ENCODE measurements at regions not wholly inside any gene's neighbourhood (a gene's known extent, or its start where the extent isn't known, plus 50 kb on each side); places are given as distances from the start of the nearest gene placed in this dataset.

- DNase-seq (ENCODE audit: low read depth): no peak
Observed at GRCh38 chr3:187822402-187822801, 77.1 kb upstream of the BCL6 start.

GRCh38 chr3:187823746-187824145 is 78.5 kb upstream of the BCL6 start:
- DNase-seq (ENCODE audit: low read depth): no peak

GRCh38 chr3:187827723-187828122 is 82.5 kb upstream of the BCL6 start:
- peak; percentile 56 for DNase-seq (ENCODE audit: low read depth)

GRCh38 chr3:187828579-187829452 is 83.5 kb upstream of the BCL6 start:
- DNase-seq (ENCODE audit: low read depth): no peak

- DNase-seq (ENCODE audit: low read depth): no peak
Observed at GRCh38 chr3:187830181-187830580, 84.9 kb upstream of the BCL6 start.

GRCh38 chr3:187831125-187832051 is 86.1 kb upstream of the BCL6 start:
- peak; percentile 100 for DNase-seq (ENCODE audit: low read depth)

DNA sequence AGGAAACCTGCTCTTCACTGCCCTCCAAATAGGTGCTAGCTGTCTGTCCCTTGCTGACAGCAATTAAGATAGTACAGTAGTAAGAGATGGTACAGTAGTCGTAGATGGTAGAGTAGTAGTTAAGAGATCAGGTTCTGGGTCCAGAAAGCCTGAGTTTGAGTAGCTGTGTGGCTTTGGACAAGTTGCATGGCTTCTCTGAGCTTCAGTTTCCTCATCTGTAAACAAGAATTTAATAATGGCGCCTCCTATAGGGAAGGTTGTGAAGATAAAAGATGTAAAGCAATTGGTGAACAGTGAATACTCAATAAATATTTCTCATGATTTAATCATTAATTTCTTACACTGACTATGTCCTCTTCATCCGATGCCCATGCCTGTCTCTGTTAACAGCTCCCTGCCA is 86.9 kb upstream of the BCL6 start:
- DNase-seq (ENCODE audit: low read depth): no peak

DNA sequence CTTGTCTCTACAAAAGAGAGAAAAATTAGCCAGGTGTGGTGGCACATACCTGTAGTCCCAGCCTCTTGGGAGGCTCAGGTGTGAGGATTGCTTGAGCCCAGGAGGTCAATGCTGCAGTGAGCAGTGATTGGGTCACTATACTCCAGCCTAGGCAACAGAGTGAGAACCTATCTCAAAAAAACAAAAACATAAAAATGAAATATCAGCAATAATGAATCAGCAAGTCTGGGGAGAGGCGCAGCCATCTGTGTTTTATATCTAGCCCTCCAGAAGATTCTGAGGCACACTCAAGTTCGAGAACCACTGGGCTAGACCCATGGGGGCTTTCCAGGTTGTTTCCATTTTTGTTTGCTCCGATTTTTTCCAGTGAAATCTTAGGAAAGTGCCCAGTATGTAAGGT is 88.1 kb upstream of the BCL6 start:
- DNase-seq (ENCODE audit: low read depth): no peak

DNA sequence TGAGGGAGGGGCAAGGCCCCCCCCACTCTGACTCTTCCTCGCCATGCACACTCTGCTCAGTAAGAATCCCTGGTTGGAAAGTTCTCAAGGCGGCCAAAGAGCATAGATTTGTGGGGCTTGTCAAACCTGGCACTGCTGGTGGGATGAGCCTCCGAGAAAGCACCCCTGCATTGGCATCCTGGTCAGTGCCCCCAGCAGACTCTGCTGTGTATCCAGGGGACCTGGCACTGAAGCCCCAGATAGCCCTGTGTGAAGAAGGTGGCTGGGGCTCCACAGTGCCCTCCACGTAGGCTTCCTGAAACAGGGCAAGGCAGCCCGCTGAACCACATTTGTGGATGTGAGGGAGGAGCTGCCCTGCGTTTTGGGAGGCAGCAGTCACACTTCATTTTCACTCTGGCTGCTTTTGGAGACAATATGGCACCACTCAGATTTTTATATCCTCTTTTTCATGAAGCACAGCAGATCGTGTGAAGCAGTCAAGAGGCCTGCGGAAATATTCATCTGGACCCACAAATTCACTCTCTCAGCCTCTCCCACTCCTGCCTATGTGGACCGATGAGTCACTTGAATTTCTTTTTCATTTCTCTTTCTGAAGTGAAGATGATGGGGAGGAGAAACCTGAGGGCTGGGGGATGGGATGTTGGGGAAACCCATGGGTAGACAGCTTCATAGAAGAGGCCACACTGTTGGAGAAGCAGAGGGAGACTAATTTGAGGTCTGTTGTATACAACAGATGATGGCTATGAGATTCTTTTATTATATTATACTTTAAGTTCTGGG is 88.7 kb upstream of the BCL6 start:
- DNase-seq (ENCODE audit: low read depth): no peak

DNA sequence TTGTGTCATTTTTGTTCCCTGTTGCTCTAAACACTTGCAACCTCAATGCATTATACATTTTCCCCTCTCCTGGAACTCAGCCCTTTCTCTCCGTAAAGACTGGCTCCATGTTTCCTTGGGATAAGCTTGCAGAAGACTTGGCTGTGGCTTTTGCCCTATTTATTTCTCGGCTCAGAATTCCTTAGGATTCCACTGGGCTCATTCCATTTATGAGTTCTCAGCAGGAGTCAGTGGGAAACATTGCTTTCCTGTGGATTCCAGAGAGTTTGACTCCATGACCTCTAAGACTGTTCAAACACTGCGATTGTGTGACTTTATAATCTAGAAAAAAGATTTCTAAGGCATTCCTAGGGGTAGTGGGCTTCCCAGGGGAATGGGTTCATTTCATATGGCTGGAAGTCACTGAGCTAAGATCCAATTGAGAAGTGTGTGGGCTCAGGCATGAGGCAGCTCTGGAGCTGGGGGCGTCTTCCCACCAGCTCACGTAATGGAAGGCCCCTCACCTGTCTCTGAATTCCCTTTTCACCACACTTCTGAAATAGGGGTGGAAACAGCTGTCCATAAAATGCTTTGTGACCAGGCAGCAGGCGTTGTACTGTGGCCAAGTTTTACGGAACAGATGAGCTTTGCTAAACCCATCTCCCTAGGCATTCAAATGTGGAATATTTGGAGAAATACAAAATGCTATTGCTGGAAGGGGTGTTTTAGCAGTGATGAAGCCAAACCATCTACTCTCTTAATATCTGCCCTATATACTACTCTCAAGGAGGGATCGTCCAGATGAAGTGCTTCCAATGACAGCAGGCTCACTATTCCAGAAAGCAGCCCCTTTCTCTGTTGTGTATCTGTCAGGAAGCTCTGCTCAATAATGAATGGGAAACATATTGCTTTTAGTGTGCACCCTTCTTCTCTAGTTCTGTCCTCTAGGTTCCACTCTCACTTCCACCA is 91.8 kb upstream of the BCL6 start:
- DNase-seq (ENCODE audit: low read depth): peak; percentile 95

GRCh38 chr3:187838016-187838540 is 92.8 kb upstream of the BCL6 start:
- peak; percentile 40 for DNase-seq (ENCODE audit: low read depth)

- DNase-seq (ENCODE audit: low read depth): no peak
Observed at GRCh38 chr3:187839422-187839821, 94.2 kb upstream of the BCL6 start.

DNA sequence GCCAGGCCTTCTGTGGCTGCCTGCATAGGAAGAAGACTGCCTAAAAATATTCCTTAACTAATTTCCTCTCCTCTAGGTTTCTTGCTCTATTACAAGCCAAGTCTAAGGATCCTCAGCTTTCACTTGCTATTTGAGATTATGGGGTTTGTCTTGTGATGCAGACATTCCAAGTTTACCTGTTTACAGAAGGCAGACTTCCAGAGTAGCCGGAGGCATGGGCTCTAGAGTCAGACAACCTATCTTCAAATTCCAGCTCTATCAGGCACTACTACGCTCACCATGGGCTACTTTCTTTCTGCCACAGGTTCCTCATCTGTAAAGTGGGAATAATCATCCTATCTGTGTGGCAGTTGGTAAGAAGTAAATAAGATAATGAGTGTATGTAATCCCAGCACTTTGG is 95.6 kb upstream of the BCL6 start:
- no peak for DNase-seq (ENCODE audit: low read depth)

- DNase-seq (ENCODE audit: low read depth): peak; percentile 40
Observed at GRCh38 chr3:187841560-187841959, 96.3 kb upstream of the BCL6 start.

DNA sequence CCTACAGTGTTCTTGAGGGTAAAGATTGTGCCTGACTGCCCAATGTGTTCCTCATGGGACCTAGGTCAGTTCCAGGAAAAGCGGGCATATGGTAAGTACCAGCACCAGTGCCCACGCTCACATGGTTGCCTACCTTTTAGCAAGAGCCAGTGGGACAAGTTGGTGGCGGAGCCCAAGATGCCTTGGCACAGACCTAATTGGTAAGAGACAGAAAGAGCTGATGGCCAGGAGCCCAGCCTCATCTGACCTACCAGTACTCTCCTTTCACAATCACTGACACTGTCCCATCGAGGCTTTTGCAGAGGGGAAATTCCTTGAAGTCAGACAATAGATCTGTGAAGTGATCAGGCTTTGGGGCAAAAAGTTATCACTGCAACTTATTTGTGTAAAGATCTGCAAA is 98.4 kb upstream of the BCL6 start:
- no peak for DNase-seq (ENCODE audit: low read depth)

DNA sequence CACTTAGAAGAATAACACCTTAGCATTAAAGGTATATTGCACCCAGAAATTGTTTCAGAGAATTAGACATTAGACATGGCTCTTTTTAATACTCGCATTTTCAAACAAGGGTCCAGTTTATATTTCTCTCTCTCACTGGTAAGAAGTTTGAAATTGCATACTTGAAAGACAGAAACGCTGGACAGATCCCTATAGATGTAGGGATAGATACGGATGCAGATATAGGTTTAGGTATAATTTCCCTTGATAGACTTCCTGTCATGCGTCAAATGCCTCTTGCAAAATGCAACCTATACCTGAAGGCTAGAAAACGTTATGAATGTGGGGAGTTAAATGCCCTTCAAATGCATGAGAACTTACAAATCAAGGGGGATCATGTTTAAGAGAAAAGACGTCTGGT is 99.4 kb upstream of the BCL6 start:
- DNase-seq (ENCODE audit: low read depth): no peak

- no peak for DNase-seq (ENCODE audit: low read depth)
Observed at GRCh38 chr3:187845826-187846225, 100.6 kb upstream of the BCL6 start.

GRCh38 chr3:187848401-187848800 is 103.1 kb upstream of the BCL6 start:
- DNase-seq (ENCODE audit: low read depth): no peak

DNA sequence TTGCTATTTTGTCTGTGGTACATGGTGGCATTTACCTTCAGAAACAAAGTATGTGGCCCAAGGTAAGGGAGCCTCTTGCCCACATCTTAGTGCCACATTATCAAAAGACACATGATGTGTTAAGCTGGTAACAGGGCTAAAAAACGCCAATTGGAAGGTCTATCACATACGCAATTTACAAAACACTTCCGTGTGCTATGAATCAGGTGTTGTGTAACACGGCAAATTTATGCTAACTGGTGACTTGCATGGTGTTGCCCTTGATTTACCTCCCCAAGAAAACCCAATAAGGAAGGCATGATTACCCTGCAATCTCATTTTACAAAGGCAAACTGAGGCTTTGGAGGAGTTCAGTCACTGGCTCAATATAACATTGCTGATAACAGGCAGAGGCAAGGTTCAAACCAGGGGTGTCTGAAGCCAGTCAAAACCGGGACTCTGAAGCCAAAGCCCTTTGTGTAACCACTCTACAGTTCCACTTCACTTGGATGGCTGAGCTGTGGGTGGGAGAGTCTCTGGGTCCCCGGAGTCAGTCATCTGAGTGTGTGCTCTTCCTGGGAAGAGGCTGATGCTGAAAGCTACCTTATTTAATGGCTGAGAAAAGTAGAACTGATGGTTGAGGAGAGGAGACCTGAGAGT is 103.9 kb upstream of the BCL6 start:
- no peak for DNase-seq (ENCODE audit: low read depth)
